Vagina (tissue), 2 donors: ENCODE measurements at regions not wholly inside any gene's neighbourhood (a gene's known extent, or its start where the extent isn't known, plus 50 kb on each side); places are given as distances from the start of the nearest gene placed in this dataset.

Experiments
- CTCF ChIP-seq, 3 experiments: fragments of 450-650 bp in 2 of 3; fragments of 200-600 bp in 1 of 3; sonication (generic) in 1 of 3; IDR thresholded peaks; one replicate each; pipeline ENCODE4 v1.5.1; 2017 to 2019; ENCODE audit warnings: antibody characterized with exemption in 3 of 3, mild to moderate bottlenecking in 2 of 3, moderate library complexity in 2 of 3
- POLR2A ChIP-seq, 2 donors: fragments of 450-650 bp; IDR thresholded peaks; one replicate each; pipeline ENCODE4 v1.6.1; 2017; ENCODE audit warnings: antibody characterized with exemption in 2 of 2, mild to moderate bottlenecking in 2 of 2, moderate library complexity in 2 of 2
- POLR2AphosphoS5 ChIP-seq, 2 donors: sonication (generic); formaldehyde crosslinking; IDR thresholded peaks; one replicate each; pipeline ENCODE4 v1.9.0; 2017; ENCODE audit warnings: antibody characterized with exemption in 2 of 2, mild to moderate bottlenecking in 2 of 2, low read depth in 1 of 2; ENCODE audit not compliant: insufficient read depth in 1 of 2

- TF ChIP-seq CTCF (IDR thresholded peaks at IDR 0.05) (no peak), POLR2A (IDR thresholded peaks at IDR 0.05) (no peak), POLR2AphosphoS5 (IDR thresholded peaks at IDR 0.05; ENCODE audit: insufficient read depth in 1 of 2, low read depth in 1 of 2) (no peak)
Measured at GRCh38 chr6:1139155-1139890, 172.6 kb upstream of the FOXQ1 start.
